ENCODE measurements at regions not wholly inside any gene's neighbourhood (a gene's known extent, or its start where the extent isn't known, plus 50 kb on each side); places are given as distances from the start of the nearest gene placed in this dataset.

- no peaks in the 10 kb centered on the region for H3K36me3 Mint-ChIP-seq
- no peaks in the 10 kb centered on the region for H3K9me3 Mint-ChIP-seq
- no peaks in the 10 kb centered on the region for H3K4me1 Mint-ChIP-seq
- peaks cover 2% of the 10 kb centered on the region for H3K27me3 Mint-ChIP-seq
- H3K4me3 Mint-ChIP-seq, result no peak overlapping the region
- no peak overlapping the region for H3K27ac Mint-ChIP-seq
Observed at GRCh38 chr13:75008926-75009325, 473.0 kb downstream of the TBC1D4 start.

DNA sequence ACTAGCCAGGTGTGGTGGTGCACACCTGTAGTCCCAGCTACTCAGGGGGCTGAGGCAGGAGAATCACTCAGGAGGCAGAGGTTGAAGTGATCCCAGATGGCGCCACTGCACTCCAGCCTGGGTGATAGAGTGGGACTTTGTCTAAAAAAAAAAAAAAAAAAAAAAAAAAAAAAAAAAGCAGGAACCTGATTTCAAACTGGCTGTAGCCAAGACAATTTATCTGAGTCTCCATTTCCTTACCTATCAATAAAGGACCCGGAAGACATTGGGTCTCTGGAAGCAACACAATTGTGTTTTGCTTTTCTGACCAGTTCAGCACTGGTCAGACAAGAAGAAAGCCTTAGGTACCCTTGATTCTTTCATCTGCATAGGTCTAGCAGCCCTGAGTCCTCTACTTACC lies 491.0 kb downstream of the TBC1D4 start:
- Mint-ChIP-seq H3K9me3 (peaks cover 0 to 2% (median 0%) of the 10 kb centered on the region in 3 donors), H3K4me1 (peaks cover 0 to 1% (median 0%) of the 10 kb centered on the region in 3 donors), H3K27ac (no peak overlapping the region), H3K36me3 (no peaks in the 10 kb centered on the region), H3K27me3 (no peaks in the 10 kb centered on the region), H3K4me3 (no peak overlapping the region)

- Mint-ChIP-seq H3K27ac (no peak overlapping the region), H3K4me1 (no peaks in the 10 kb centered on the region), H3K36me3 (no peaks in the 10 kb centered on the region), H3K4me3 (no peak overlapping the region), H3K27me3 (no peaks in the 10 kb centered on the region), H3K9me3 (peaks cover 0 to 4% (median 0%) of the 10 kb centered on the region in 3 donors)
Observed at GRCh38 chr13:74987124-74987690, 494.8 kb downstream of the TBC1D4 start.

DNA sequence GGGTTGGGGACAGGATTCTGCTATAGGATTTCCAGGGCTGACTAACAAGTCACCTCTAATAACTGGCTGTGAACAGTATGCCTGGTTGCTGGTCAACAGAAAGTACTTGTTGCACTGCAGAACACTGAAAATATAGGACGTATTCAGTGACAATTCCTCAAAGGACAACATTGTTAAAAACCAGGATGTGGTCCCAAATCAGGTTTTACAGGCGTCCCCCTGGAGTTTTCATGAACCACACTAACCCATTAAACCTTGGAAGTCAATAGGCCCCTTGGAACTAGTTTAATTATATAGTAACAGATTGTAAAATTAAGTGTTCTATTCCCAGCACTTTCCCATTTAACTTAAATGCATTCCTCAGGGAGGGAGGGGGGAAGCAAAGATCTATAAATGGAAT lies 495.4 kb downstream of the TBC1D4 start:
- Mint-ChIP-seq H3K9me3 (peaks cover 0 to 4% (median 0%) of the 10 kb centered on the region in 3 donors), H3K27ac (no peak overlapping the region), H3K36me3 (peaks cover under 1% of the 10 kb centered on the region), H3K4me3 (no peak overlapping the region), H3K4me1 (no peaks in the 10 kb centered on the region), H3K27me3 (no peaks in the 10 kb centered on the region)

GRCh38 chr13:74979703-74980102 lies 502.3 kb downstream of the TBC1D4 start:
- no peak overlapping the region for H3K4me3 Mint-ChIP-seq
- H3K9me3 Mint-ChIP-seq, result peaks cover 0 to 4% (median 0%) of the 10 kb centered on the region in 3 donors

DNA sequence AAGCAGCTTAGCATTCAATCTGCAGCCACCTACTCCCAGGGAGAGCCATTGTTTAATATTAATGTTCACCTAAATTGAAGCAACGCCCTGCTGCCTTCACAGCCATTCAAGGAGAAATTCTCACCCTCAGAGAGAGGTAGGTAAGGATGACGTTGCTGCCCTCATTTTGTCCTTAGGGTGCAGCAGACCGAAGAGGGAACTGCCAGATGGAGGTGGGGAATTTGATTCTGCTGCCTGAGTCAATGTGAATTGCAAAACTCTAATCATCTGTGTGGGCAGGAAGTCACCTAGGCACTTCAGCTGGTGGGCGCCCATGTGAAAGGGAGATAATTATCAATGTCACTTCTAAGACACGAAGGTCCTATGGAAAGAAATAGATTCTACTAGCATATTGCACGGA lies 503.4 kb downstream of the TBC1D4 start:
- Mint-ChIP-seq H3K27me3 (no peaks in the 10 kb centered on the region), H3K4me3 (no peak overlapping the region), H3K4me1 (peaks cover 0 to 2% (median 0%) of the 10 kb centered on the region in 3 donors), H3K9me3 (no peaks in the 10 kb centered on the region), H3K36me3 (peaks cover 2% of the 10 kb centered on the region), H3K27ac (no peak overlapping the region)

More at GRCh38 chr13:74979703-74980102, 502.3 kb downstream of the TBC1D4 start:
- no peaks in the 10 kb centered on the region for H3K27me3 Mint-ChIP-seq
- H3K4me1 Mint-ChIP-seq, result peaks cover 0 to 2% (median 0%) of the 10 kb centered on the region in 3 donors
- H3K27ac Mint-ChIP-seq, result no peak overlapping the region
- peaks cover 2% of the 10 kb centered on the region for H3K36me3 Mint-ChIP-seq

GRCh38 chr13:74977498-74977897 lies 504.5 kb downstream of the TBC1D4 start:
- Mint-ChIP-seq H3K27ac (no peak overlapping the region), H3K27me3 (no peaks in the 10 kb centered on the region), H3K4me1 (peaks cover 0 to 2% (median 0%) of the 10 kb centered on the region in 3 donors), H3K4me3 (no peak overlapping the region), H3K36me3 (peaks cover 2% of the 10 kb centered on the region), H3K9me3 (no peaks in the 10 kb centered on the region)

DNA sequence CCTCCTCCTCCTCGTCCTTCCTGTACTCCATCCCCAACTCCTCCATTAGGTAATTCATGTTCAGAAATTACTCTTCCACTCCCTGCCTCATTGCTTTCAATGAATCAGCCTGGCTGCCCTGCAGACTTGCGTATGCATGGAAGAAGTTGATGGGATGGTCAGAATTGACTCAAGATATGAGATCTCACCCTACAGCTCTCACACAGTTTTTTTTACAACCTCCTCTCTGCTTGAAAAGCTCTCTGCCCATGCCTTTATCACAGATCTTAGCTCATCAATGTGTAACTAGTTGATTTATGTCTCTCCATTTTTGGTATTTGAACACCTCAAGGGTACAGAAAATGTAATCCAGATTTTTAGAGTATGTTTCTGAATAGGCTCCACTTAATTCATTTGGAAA lies 506.9 kb downstream of the TBC1D4 start:
- Mint-ChIP-seq H3K36me3 (no peaks in the 10 kb centered on the region), H3K9me3 (no peaks in the 10 kb centered on the region), H3K4me1 (peaks cover 0 to 2% (median 0%) of the 10 kb centered on the region in 3 donors), H3K27ac (no peak overlapping the region), H3K27me3 (no peaks in the 10 kb centered on the region), H3K4me3 (no peak overlapping the region)

GRCh38 chr13:74973935-74974879 lies 507.8 kb downstream of the TBC1D4 start:
- H3K9me3 Mint-ChIP-seq, result no peaks in the 10 kb centered on the region
- no peak overlapping the region for H3K4me3 Mint-ChIP-seq
- H3K27me3 Mint-ChIP-seq, result no peaks in the 10 kb centered on the region
- H3K36me3 Mint-ChIP-seq, result no peaks in the 10 kb centered on the region
- H3K4me1 Mint-ChIP-seq, result peaks cover 0 to 2% (median 0%) of the 10 kb centered on the region in 3 donors
- H3K27ac Mint-ChIP-seq, result no peak overlapping the region

GRCh38 chr13:74969419-74969818 lies 512.5 kb downstream of the TBC1D4 start:
- Mint-ChIP-seq H3K27me3 (no peaks in the 10 kb centered on the region), H3K4me3 (no peak overlapping the region), H3K36me3 (no peaks in the 10 kb centered on the region), H3K9me3 (no peaks in the 10 kb centered on the region), H3K27ac (no peak overlapping the region), H3K4me1 (no peaks in the 10 kb centered on the region)

DNA sequence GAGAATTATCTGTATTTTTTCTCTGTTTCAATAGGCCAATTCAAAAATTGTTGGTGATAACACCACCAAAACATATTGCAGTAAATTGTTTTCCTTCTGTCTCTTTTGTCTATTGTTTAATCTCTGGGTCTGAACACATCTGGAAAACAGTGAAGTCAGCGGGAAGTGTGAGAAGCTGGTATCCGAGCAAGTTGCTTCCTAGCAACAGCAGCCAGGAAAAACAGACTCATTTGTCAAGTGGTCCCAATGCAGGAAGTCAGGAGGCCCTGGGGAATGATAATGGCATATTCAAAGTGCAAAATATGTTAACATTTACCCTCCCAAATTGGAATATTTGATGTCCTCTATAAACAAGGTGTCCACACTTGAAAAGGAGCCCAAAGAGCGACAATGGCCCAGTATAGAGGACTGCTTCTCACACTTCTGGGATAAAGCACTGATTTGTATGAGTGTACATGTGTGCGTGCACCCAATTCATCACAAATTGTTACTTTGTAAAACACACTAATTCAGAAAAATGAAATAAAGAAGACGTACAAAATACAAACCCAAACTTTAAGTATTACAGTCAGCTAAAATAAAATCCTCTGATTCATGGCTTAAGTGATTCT lies 515.0 kb downstream of the TBC1D4 start:
- H3K27me3 Mint-ChIP-seq, result no peaks in the 10 kb centered on the region
- no peak overlapping the region for H3K4me3 Mint-ChIP-seq
- no peak overlapping the region for H3K27ac Mint-ChIP-seq
- no peaks in the 10 kb centered on the region for H3K9me3 Mint-ChIP-seq
- H3K4me1 Mint-ChIP-seq, result no peaks in the 10 kb centered on the region
- no peaks in the 10 kb centered on the region for H3K36me3 Mint-ChIP-seq

DNA sequence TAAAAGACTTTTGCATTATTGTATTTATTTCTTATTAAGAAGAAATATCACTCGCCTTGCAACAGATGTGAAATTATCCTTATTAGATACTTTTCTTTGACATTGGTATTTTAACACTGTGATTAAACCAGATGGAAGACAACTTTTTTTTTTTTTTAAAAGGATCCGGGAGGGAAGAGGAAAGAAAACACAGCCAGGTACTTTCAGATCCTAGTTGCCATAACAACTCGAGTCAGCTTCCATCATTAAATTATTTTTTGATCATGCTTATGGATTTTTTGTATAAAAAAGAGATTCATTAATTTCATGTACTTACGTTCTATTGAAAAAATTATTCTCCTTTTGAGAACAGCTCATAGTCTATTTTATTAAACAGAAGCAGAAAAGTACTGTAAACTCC lies 515.7 kb downstream of the TBC1D4 start:
- H3K27me3 Mint-ChIP-seq, result no peaks in the 10 kb centered on the region
- H3K4me1 Mint-ChIP-seq, result no peaks in the 10 kb centered on the region
- no peaks in the 10 kb centered on the region for H3K36me3 Mint-ChIP-seq
- no peak overlapping the region for H3K27ac Mint-ChIP-seq
- no peak overlapping the region for H3K4me3 Mint-ChIP-seq
- H3K9me3 Mint-ChIP-seq, result no peaks in the 10 kb centered on the region

DNA sequence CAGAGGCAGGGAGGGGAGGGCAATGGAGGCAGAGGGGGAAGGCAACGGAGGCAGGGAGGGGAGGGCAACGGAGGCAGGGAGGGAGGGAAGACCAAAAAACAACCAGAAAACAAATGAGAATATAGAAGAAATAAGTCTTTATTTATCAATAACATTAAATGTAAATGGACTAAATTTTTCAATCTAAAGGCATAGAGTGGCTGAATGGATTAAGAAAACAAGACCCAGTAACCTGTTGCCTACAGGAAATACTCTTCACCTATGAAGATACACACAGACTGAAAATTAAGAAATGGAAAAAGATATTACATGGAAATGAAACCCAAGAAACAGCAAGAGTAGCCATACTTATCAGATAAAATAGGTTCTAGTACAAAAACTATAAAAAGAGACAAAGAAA lies 536.3 kb downstream of the TBC1D4 start:
- no peak overlapping the region for H3K4me3 Mint-ChIP-seq
- peaks cover 4 to 22% (median 9%) of the 10 kb centered on the region in 3 donors for H3K9me3 Mint-ChIP-seq
- no peaks in the 10 kb centered on the region for H3K27me3 Mint-ChIP-seq
- H3K36me3 Mint-ChIP-seq, result peaks cover 1% of the 10 kb centered on the region
- no peaks in the 10 kb centered on the region for H3K4me1 Mint-ChIP-seq
- no peak overlapping the region for H3K27ac Mint-ChIP-seq

DNA sequence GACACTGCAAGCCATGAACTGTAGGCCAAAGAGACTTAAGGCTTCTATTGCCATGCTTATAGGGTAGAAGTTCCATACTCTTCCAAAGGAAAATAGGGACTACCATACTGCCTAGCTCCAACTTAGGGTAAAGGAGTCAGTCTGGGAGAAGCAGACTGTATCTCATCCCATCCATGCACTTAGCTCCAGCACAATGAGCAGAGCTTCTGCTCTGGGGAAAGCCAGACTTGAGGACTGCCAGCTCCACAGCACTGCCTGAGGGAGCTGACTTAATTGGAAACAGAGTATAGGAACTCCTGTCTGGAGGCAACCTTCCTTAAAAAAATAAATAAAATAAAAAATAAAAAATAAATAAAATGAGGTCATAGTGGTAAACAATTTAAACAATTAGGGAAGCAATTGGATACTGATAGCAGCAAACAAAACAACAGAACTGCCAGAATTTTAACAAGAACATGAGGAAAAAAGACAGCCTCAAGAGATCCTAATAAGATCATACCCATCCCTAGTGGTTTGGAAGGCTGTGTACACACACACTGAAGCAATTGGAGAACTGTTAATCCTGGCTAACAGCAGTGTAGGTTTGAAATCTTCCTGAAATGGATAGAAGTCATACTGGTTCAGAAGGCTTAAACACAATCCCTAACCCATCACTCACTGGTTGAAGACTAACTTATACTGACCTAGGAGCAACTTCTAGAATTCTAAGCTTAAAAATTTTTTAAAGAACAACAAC lies 550.1 kb downstream of the TBC1D4 start:
- H3K36me3 Mint-ChIP-seq, result no peaks in the 10 kb centered on the region
- H3K4me3 Mint-ChIP-seq, result no peak overlapping the region

More for the DNA sequence above, 550.1 kb downstream of the TBC1D4 start:
- no peaks in the 10 kb centered on the region for H3K4me1 Mint-ChIP-seq
- H3K27me3 Mint-ChIP-seq, result no peaks in the 10 kb centered on the region
- no peak overlapping the region for H3K27ac Mint-ChIP-seq
- H3K9me3 Mint-ChIP-seq, result peaks cover 3 to 14% (median 13%) of the 10 kb centered on the region in 3 donors

Data from IgD-negative memory B cell (primary cell).